ENCODE measurements at regions not wholly inside any gene's neighbourhood (a gene's known extent, or its start where the extent isn't known, plus 50 kb on each side); places are given as distances from the start of the nearest gene placed in this dataset.

- Histone ChIP-seq H2AK5ac (ENCODE audit: low read depth, low read length) (no peak overlapping the region), H3K14ac (ENCODE audit: insufficient read length) (no peak overlapping the region), H3K56ac (replicated peaks; ENCODE audit: insufficient read length, low read depth, low read length) (no peak overlapping the region), H3K27ac (ENCODE audit: low read depth, low read length) (no peak overlapping the region), H3K9ac (replicated peaks in 1 of 4; ENCODE audit: extremely low read depth in 1 of 4, low read depth in 3 of 4, low read length in 3 of 4) (no peak overlapping the region), H4K5ac (ENCODE audit: insufficient read length, low read depth, low read length) (no peak overlapping the region), H2AFZ (ENCODE audit: low read length) (no peak overlapping the region), H2BK5ac (ENCODE audit: low read depth, low read length) (no peak overlapping the region), H2BK20ac (ENCODE audit: low read length) (no peak overlapping the region), H3K23ac (ENCODE audit: insufficient read length) (no peak overlapping the region), H3K23me2 (ENCODE audit: low read depth, low read length) (no peaks in the 10 kb centered on the region), H3K79me1 (ENCODE audit: low read depth, low read length) (no peaks in the 10 kb centered on the region), H2BK15ac (ENCODE audit: low read length) (no peak overlapping the region), H3K27me3 (replicated peaks in 1 of 4; ENCODE audit: control insufficient read depth in 3 of 4, extremely low read depth in 1 of 4, insufficient read depth in 3 of 4, low read length in 3 of 4) (no peaks in the 10 kb centered on the region), H2BK120ac (replicated peaks; ENCODE audit: low read depth, low read length) (no peak overlapping the region), H3K4me2 (ENCODE audit: insufficient read depth in 1 of 2, low read depth in 2 of 2, low read length in 2 of 2) (no peak overlapping the region), H3K4me3 (ENCODE audit: extremely low read depth in 1 of 4, insufficient read depth in 2 of 4, low read depth in 3 of 4, low read length in 4 of 4) (no peak overlapping the region), H2BK12ac (ENCODE audit: low read depth, low read length) (no peak overlapping the region), H4K20me1 (replicated peaks in 1 of 2; ENCODE audit: control insufficient read depth in 1 of 2, insufficient read depth in 2 of 2, low read length in 2 of 2) (no peaks in the 10 kb centered on the region), H3K36me3 (ENCODE audit: control insufficient read depth in 2 of 4, insufficient read depth in 4 of 4, low read length in 3 of 4) (no peaks in the 10 kb centered on the region), H4K8ac (ENCODE audit: extremely low read depth, insufficient read depth, low read length) (no peak overlapping the region), H3K4ac (replicated peaks; ENCODE audit: insufficient read length, low read depth, low read length) (no peak overlapping the region), H3K9me3 (ENCODE audit: insufficient read depth in 2 of 2, low read depth in 1 of 2, low read length in 1 of 2) (peaks cover 0 to 2% of the 10 kb centered on the region in 2 experiments; a peak in 1 of 4 replicates), H3K18ac (ENCODE audit: extremely low read depth, low read length) (no peak overlapping the region), H3K4me1 (replicated peaks in 1 of 4; ENCODE audit: control insufficient read depth in 3 of 4, insufficient read depth in 4 of 4, low read length in 3 of 4) (no peaks in the 10 kb centered on the region), H4K91ac (replicated peaks; ENCODE audit: insufficient read length, low read length) (no peak overlapping the region), H3K79me2 (ENCODE audit: control insufficient read depth in 1 of 2, insufficient read depth in 2 of 2, low read length in 2 of 2) (no peaks in the 10 kb centered on the region)
- no peak for TF ChIP-seq GTF2F1 (IDR thresholded peaks at IDR 0.05; ENCODE audit: borderline replicate concordance, low read depth, low read length)
- no peak for TF ChIP-seq HDAC6 (IDR thresholded peaks at IDR 0.05; ENCODE audit: low read depth, low read length)
- no peak for TF ChIP-seq SIRT6 (IDR thresholded peaks at IDR 0.05; ENCODE audit: low read length)
- TF ChIP-seq BACH1 (IDR thresholded peaks at IDR 0.05; ENCODE audit: low read length) = no peak
- TF ChIP-seq HDAC2 (IDR thresholded peaks at IDR 0.05; ENCODE audit: borderline replicate concordance in 1 of 2, low read depth in 2 of 2, low read length in 2 of 2) = no peak
- TF ChIP-seq E2F6 (IDR thresholded peaks at IDR 0.05) = no peak
- no peak for TF ChIP-seq YY1 (IDR thresholded peaks at IDR 0.05; ENCODE audit: low read depth, low read length)
- no peak for TF ChIP-seq CTCF (IDR thresholded peaks at IDR 0.05; ENCODE audit: control extremely low read depth in 1 of 3, insufficient read depth in 1 of 3, low read depth in 1 of 3, low read length in 3 of 3)
- no peak for TF ChIP-seq ZNF274 (IDR thresholded peaks at IDR 0.05; ENCODE audit: borderline replicate concordance, extremely low read depth, low read length)
- no peak for TF ChIP-seq MAFK (IDR thresholded peaks at IDR 0.05; ENCODE audit: low read depth, low read length)
- TF ChIP-seq TAF1 (IDR thresholded peaks at IDR 0.05; ENCODE audit: low read depth, low read length) = no peak
- TF ChIP-seq GABPA (IDR thresholded peaks at IDR 0.05; ENCODE audit: borderline replicate concordance, insufficient read depth, low read length) = no peak
- FAIRE-seq (no peak), DNase-seq (ENCODE audit: low read depth in 1 of 2, low spot score in 2 of 2) (no peak)
- CTCF ChIA-PET (ENCODE audit: partially characterized antibody) = interaction anchor here (0.6 kb wide), 1 partner anchor 198 kb away, joined by 3 read pairs; no protein-coding TSS in a partner anchor
- POLR2A ChIA-PET (ENCODE audit: partially characterized antibody) = no interaction called here
- WGBS, 2 experiments (ENCODE audit: extremely low coverage in 1 of 2, insufficient coverage in 1 of 2, insufficient read length in 1 of 2, insufficient replicate concordance in 2 of 2, low coverage in 1 of 2, low lambda C conversion rate in 2 of 2, missing lambda C conversion rate in 1 of 2) = 100% methylated on average over 5 of the region's 5 CpGs; no CpG with 5 or more reads in 1 of the 2 experiments
These were observed 515.0 kb downstream of the TMEM114 start for GRCh38 chr16:8075271-8075670.
